ENCODE measurements at regions not wholly inside any gene's neighbourhood (a gene's known extent, or its start where the extent isn't known, plus 50 kb on each side); places are given as distances from the start of the nearest gene placed in this dataset.
A peak's percentile ranks its signal among the peaks of the same experiment; 100 is the strongest.

DNA sequence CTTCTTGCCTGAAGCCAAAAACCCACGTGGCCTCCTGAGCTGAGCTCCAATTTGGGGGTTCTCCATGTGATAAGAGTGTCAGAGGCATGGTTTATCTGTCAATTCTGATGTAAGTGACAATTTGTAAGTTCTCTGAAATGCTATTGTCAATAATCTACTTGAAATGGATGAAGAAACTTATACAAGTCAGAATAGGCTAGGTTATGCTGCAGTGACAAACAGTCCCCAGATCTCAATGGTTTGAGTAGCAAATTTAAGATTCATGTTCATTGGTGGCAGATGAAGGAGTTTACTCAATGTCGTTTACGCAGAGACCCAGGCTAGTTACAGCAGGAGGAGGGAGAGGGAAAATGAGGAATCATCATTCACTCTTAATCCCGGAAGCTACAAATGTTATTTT, 352.4 kb downstream of the KIF16B start:
- DNase-seq (ENCODE audit: low read depth, low spot score): no peak

DNA sequence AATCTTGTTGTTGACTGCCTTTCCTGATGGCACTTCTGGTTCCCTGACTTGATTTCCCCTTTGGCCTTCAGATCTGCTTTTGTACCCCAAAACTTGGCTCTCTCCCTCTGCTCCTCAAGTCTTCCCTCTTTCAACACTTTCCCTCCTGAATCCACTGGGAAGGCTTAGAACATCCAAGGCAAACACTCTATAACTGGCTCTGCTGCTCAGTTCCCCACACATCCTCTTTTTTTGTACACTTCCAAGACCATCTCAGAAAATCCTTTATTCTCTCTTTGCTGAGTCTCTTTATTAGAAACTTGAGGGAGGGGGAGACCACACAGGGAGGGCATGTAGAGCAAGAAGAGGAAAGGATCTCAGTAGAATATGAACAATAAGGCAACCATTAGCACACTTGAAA, 354.1 kb downstream of the KIF16B start:
- no peak for DNase-seq (ENCODE audit: low read depth, low spot score)

DNA sequence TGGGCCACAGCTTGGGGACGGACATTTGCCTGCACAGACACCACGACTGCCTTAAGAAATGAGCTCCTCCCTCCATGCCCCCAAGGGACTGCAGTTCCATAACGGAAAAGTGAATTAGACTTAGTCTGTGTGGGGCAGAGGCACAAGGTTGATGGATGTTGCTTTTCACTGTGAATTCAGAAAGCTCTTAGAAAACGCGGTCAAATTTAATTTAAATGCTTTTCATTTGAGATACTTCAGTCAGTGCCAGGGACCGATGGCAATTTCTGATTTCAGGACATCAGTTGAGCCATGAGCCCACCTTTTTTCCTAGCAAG, 356.4 kb downstream of the KIF16B start:
- no peak for DNase-seq (ENCODE audit: low read depth, low spot score)

DNA sequence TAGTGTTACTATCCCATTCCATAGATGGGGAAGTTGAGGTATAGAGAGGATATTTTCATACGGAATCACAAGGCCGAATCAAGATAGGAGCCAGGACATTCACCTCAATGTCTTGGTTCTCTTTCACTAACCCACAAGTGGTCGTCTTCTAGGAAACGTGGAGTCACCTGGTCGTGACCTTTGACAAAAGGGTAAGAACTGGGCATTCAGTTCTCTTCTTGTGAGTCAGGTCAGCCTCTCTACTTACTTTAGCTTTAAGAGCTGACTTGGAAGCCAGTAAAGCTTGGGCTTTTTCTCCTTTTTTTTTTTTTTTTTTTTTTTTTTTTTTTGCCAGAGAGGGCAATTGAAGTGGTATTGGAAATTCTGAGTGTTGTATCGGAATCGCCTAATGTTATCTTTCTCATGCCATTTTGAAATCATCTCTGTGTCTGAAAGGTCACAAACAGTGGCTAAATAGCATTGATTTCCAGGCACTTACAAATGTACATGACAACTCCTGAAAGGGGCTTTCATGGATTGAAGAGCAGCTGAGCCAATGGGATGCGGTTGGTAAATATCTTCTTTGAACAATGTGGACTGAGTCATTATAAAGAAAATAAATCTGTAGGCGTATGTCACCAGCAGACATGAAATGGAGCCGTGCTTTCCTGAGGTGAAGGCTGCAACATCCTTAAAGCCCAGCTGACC, 356.9 kb downstream of the KIF16B start:
- no peak for DNase-seq (ENCODE audit: low read depth, low spot score)

DNA sequence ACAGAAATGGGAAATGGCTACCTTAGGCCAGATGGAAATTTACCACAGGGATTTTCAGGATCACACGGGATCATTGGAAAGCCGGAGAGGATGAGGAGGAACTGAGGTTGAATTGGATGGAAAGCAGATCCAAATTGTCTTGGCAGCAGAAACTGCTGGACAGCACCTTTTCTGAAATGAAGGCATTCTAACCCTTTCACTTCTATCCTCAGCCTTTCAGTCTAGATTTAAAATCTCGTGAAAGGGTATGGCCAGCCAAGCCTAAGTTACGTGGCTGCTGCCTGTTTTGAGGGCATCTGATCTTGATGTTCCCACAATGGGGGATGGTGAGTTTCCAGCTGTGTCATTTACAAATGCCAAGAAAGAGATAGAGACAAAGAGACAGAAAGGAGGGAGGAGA, 358.2 kb downstream of the KIF16B start:
- DNase-seq (ENCODE audit: low read depth, low spot score): no peak

DNA sequence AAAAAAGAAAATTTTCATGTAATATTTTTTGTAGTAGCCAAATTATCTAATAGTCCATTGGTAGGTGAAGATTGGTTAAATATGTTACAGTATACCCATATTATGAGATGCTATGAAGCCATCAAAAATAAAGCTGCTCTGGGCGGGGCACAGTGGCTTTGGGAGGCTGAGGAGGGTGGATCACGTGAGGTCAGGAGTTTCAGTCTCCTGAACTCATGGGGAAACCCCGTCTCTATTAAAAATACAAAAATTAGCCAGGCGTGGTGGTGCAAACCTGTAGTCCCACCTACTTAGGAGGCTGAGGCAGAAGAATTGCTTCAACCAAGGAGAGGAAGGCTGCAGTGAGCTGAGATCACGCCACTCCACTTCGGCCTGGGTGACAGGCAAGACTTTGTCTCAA, 360.5 kb downstream of the KIF16B start:
- DNase-seq (ENCODE audit: low read depth, low spot score): no peak

DNA sequence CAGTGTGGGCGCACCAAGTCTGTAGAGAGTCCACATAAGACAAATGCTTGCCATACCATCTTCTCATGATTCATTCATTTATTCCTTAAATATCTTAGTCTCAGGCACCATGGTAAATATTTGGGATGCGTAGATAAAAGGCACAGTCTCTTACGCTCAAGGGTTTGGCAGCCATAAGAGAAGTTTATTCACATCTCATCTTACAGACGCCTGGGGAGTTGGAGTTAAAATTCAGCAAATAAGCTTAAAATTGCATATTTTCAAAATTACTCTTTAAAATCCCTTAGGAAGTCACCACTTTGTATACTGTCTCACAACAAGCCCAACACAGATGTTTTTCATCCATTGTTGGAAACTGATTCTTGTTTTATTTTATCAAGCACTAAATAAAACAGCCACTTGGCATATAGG, 363.3 kb downstream of the KIF16B start:
- no peak for DNase-seq (ENCODE audit: low read depth, low spot score)

DNA sequence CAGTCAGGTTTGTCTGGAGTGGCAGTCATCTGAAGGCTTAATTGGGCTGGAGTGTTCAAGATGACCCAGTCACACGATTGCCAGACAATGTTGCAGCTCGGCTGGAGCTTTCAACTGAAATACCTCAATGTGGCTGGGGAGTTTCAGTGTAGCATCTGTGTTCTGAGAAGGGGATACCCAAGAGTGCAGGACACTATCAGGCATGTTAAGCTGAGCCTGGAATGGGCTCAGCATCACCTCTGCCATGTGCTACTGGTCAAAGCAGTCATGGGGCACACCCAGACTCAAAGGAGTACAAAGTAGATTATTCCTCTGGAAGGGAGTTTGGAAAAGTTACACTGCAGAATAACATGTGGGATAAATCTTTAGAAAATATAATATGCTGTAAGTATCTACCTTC, 363.9 kb downstream of the KIF16B start:
- DNase-seq (ENCODE audit: low read depth, low spot score): no peak

GRCh38 chr20:16208443-16208842, 364.8 kb downstream of the KIF16B start:
- no peak for DNase-seq (ENCODE audit: low read depth, low spot score)

DNA sequence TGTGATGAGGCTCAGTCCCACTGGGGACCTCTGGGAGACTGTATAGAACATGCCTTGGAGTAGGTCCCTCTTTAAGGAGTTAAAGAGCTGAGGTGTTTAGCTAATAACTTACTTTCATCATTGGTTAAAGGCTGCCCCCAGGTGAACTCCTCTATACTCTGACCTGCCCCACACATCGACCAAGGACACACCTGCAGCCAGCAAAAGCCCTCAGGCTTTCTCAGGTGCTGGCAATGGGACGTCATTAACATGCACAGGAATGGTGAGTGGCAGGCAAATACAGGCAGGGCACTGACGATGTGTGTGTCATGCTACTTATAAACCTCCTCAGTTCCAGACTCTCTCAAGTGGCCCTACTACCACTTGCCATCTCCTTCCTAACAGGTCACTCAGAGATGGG, 366.4 kb downstream of the KIF16B start:
- DNase-seq (ENCODE audit: low read depth, low spot score): peak; percentile 6

DNA sequence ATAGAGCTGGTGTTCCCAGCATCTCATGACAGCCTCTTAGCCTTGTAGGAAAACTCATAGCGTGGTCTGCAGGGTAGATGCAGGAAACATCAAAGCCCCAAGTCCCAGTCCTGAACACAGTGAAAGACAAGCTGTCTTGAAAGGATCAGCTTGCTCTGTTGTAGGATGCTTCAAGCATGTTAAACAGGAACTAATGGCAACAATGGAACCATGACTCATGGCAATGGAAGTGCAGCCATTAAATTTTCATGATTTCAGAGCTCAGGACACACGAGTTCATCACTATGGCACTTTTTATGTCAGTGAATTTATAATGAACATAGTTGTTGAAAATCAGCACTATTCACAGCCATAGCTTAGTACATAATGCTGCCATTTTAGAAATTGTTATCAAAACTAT, 367.7 kb downstream of the KIF16B start:
- no peak for DNase-seq (ENCODE audit: low read depth, low spot score)

DNA sequence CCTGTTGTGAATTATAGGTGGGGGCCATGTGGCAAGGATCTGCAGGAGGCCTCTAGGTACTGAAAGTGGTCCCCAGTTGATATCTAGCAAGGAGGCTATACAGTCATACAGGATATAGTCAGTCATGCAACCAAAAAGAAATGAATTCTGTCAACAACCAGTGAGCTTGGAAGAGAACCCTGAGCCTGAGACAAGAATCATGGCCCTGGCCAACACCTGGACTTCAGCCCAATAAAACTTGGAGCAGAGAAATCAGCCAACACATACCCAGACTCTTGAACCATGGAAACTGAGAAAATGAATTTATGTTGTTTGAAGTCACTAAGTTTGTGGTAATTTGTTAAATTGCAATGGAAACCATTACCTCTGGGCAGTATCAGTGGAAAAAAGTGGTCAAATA, 370.2 kb downstream of the KIF16B start:
- no peak for DNase-seq (ENCODE audit: low read depth, low spot score)

DNA sequence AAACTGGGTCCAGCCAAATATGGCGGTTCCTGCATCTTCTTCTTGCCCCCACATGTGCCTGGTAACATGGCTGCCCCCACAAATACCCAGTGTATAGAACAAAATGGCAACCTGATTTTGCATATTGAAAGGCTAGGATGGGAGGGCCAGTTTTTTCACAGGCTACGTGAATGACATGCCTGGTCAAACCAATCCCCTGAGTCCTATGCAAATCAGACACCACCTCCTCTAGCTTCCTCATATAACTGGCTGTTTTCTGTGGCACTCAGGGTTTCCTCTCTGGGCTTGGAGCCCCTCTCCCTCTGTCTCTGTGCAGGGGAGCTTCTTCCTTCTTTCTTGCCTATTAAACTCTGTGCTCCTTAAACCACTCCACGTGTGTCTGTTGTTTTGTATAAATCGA, 372.1 kb downstream of the KIF16B start:
- no peak for DNase-seq (ENCODE audit: low read depth, low spot score)

DNA sequence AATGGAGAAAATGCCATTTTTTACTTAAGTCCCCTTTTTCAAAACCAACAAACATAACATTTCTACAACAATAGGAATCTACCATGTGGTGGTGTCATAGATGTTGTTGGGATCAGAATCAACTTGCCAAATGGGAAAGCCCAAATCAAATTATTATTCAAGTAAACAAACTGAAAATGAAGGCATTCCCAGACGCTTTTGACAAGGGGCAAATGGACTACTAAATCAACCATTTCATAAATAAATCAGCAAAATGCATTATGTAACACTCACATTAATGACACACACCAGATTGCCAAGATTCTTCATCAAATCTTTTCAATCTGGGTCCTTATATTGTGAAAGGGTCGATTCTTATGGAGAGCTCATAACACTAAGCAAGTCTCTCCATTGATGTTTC, 375.6 kb downstream of the KIF16B start:
- DNase-seq (ENCODE audit: low read depth, low spot score): no peak

- no peak for DNase-seq (ENCODE audit: low read depth, low spot score)
These were observed 377.6 kb downstream of the KIF16B start for GRCh38 chr20:16195671-16196070.

DNA sequence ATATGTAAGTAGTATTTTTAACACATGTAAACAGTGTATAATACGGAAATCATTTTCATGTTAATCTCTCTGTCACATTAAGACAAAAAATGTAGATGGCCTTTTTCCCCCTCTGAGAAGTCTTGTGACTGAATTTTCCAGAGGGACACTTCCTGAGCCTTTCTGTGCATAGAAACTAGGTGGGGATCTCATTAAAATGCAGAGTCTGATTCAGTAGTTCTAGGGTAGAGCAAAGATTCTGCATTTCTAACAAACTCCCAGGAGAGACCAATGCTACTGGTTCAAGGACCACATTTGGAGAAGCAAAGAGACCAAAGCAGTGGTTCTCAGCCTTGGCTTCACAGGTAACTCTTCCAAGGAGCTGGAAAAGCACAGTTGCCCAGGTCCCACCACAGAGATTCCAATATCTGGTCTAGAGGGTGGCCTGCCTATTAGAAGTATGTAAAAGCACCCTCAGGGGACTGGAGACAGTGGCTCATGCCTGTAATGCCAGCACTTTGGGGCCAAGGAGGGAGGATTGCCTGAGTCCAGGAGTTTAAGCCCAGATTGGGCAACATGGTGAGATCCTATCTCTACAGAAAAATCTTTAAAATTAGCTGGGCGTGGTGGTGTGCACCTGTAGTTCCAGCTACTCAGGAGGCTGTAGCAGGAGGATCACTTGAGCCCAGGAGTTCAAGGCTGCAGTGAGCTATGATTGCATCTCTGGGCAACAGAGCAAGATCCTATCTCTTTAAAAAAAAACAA, 378.5 kb downstream of the KIF16B start:
- DNase-seq (ENCODE audit: low read depth, low spot score): no peak

GRCh38 chr20:16191496-16191895, 381.8 kb downstream of the KIF16B start:
- no peak for DNase-seq (ENCODE audit: low read depth, low spot score)

- no peak for DNase-seq (ENCODE audit: low read depth, low spot score)
These were observed 383.9 kb downstream of the KIF16B start for GRCh38 chr20:16189371-16189770.

GRCh38 chr20:16187956-16188616, 385.2 kb downstream of the KIF16B start:
- DNase-seq (ENCODE audit: low read depth, low spot score): no peak

GRCh38 chr20:16179919-16180318, 393.3 kb downstream of the KIF16B start:
- DNase-seq (ENCODE audit: low read depth, low spot score): no peak

GRCh38 chr20:16179371-16179770, 393.9 kb downstream of the KIF16B start:
- no peak for DNase-seq (ENCODE audit: low read depth, low spot score)

DNA sequence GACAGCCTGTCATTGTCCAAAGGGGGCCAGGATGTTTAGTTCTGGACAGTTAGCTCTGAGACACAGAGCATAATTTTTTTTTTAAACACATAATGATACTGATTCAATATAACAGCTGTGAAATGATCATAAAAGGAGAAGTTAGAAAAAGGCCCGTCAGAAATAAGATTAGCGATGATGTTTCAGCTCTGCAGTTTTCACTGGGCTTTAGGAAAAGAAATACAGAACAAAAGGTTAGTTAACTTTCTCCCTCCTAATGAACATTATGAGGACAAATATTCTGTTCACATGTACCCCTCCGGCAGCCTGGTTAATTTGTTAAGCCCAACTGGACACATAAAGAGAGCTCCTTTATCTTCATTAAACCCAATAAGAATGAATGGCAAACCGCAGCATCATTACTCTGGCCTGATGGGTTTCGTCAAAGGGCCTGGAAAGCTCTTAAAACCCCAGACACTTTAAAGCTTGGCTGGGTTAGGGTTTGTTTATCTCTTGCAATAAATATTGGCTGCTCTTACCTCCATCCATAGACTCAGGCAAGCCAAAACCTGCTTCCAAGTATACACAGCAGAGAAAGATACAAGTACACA, 394.6 kb downstream of the KIF16B start:
- no peak for DNase-seq (ENCODE audit: low read depth, low spot score)
